ENCODE measurements at regions not wholly inside any gene's neighbourhood (a gene's known extent, or its start where the extent isn't known, plus 50 kb on each side); places are given as distances from the start of the nearest gene placed in this dataset.

DNA sequence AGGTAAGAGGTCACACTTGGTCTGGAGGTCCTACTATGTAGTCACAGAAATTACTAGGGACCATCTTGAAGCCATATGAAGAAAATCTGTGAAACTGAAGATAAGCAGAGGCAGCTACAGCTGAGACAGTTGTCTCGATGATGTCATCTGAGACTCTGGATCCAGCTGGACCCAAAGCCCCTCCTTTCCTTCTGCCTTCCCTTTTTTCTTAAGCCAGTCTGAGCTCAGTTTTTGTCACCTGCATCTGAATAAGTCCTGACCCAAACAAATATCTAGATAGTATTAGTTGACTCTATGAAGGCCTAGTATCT lies 143.3 kb downstream of the ETS2 start:
- ChIA-PET CTCF (no interaction called here), POLR2A (no interaction called here)
- DNase-seq (ENCODE audit: extremely low spot score), result no peak
- TF ChIP-seq, protein P1, sequence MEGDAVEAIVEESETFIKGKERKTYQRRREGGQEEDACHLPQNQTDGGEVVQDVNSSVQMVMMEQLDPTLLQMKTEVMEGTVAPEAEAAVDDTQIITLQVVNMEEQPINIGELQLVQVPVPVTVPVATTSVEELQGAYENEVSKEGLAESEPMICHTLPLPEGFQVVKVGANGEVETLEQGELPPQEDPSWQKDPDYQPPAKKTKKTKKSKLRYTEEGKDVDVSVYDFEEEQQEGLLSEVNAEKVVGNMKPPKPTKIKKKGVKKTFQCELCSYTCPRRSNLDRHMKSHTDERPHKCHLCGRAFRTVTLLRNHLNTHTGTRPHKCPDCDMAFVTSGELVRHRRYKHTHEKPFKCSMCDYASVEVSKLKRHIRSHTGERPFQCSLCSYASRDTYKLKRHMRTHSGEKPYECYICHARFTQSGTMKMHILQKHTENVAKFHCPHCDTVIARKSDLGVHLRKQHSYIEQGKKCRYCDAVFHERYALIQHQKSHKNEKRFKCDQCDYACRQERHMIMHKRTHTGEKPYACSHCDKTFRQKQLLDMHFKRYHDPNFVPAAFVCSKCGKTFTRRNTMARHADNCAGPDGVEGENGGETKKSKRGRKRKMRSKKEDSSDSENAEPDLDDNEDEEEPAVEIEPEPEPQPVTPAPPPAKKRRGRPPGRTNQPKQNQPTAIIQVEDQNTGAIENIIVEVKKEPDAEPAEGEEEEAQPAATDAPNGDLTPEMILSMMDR (IDR thresholded peaks at IDR 0.05; ENCODE audit: control extremely low read depth, extremely low read depth, low read depth, missing control alignments), result no peak

DNA sequence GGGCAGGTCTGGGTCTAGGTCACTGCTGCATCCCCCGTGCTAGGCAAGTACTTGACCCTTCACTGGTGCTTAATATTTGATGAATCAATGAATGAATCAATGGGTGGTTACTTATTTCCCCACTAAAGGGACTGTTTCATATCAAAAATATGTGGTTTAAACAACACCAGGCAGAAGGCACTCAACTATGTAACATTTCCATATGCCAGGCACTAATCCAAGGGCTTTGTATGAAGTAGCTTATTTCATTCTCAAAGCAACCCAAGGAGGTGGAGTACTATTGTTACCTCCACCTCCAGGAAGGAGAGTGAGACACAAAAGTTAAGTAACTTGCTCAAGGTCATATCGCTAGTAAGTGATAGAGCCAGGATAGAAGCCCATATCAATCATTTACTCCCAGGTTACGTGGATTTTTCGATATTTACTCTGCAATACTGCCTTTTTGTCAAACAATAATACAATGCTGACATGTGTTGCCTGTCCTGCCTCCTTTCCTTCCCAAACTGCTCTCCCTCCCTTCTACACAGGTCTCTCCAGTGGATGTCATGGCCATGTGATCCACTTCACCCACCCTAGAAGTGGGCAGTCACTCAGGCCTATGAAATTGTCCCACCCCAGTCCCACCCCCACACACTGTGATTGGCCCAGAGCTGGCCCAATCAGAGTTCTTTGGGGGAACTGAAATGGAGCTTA lies 142.8 kb downstream of the ETS2 start:
- ChIA-PET POLR2A (no interaction called here), CTCF (no interaction called here)
- no peak for DNase-seq (ENCODE audit: extremely low spot score)
- TF ChIP-seq, protein P1 (IDR thresholded peaks at IDR 0.05; ENCODE audit: control extremely low read depth, extremely low read depth, low read depth, missing control alignments), result no peak

DNA sequence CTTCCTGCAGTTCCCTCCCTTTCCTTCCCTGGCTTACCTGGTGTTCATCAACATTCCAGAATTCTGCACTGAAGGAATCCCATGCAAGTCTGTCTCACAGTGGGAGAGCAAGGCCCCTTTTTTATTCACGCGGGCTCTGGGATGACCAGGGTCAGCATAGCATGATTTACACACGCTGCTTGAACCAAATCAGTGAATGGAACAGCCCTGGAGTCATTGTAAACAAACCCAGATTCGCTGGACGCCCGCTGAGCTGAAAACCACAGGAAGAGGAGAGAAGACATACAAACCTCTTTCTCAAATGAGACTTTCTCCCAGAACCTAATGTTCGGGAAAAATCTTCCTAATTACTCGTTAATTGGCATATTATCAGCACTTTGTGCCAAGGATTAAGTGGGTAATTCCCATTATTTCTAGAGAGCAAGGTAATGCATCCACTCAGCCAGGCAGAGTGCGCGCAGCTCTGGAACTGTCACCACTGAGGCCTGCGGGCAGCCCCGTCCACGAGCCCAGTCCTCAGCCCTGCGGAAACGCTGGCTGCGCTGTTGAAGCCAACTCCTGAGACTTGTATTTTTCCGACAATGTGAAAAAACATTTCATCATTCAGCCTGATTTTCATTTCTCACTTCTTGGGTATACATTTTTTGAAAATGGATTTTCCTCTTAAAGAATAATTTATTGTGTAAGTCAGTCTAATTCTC lies 140.0 kb downstream of the ETS2 start:
- POLR2A ChIA-PET, result no interaction called here
- CTCF ChIA-PET, result no interaction called here
- TF ChIP-seq, protein P1 (IDR thresholded peaks at IDR 0.05; ENCODE audit: control extremely low read depth, extremely low read depth, low read depth, missing control alignments), result no peak
- no peak for DNase-seq (ENCODE audit: extremely low spot score)

DNA sequence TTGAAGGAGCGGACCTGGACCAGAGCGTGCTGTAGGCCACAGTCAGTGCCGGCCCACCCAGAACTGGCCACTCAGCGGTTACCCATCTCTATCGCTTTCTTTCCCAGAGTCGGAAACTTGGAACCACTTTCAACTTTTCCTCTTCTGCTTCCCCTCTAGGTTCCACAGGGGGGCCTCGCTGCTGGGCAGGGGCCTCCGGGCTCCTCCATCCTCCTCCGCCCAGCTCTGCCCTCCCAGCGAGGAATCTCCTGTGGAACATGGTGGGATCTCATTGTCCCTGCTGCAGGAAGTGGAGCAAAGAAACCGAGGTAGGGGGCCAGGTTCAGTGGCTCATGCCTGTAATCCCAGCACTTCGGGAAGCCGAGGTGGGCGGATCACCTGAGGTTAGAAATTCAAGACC lies 139.2 kb downstream of the ETS2 start:
- ChIA-PET CTCF (no interaction called here), POLR2A (no interaction called here)
- TF ChIP-seq, protein P1 (IDR thresholded peaks at IDR 0.05; ENCODE audit: control extremely low read depth, extremely low read depth, low read depth, missing control alignments), result no peak
- DNase-seq (ENCODE audit: extremely low spot score), result no peak

DNA sequence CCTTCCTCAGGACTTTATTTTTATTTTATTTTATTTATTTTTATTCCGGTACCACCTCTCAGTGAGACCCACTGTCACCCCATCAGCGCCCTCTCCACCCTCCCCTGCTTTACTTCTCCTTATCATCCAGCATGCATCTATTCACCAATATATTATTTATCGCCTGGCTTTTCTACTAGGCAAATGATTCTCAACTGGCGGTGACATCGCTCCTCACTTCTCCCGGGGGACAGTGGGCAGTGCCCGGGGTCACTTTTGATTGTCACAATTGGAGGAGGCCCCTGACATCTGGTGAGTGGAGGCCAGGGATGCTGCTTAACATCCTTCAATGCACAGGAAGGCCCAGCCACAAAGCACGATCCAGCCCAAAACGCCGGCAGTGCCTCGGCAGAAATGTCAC lies 138.7 kb downstream of the ETS2 start:
- ChIA-PET POLR2A (no interaction called here), CTCF (no interaction called here)
- TF ChIP-seq, protein P1 (IDR thresholded peaks at IDR 0.05; ENCODE audit: control extremely low read depth, extremely low read depth, low read depth, missing control alignments), result no peak
- no peak for DNase-seq (ENCODE audit: extremely low spot score)

DNA sequence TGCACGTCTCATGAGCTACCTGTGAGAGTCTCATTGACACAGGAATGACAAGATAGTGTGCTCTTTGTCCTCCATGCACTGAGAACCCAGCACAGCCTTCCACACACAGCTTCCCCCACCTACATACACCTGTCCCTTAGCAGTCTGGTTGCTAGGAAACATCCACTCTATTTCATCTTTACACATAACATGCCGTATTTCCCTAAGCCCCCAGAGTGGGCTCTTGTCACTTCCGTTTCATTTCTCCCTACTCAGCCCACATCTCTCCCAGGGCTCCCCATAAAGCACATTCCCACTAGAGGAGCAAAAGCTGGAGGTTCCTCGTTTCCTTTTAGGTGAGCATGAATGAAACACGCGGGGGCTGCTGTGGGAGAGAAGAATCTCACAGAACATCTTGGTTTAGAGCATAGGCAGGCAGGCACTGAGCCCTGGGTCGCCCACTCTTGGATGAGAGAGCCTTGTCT lies 137.1 kb downstream of the ETS2 start:
- TF ChIP-seq, protein P1 (IDR thresholded peaks at IDR 0.05; ENCODE audit: control extremely low read depth, extremely low read depth, low read depth, missing control alignments), result no peak
- CTCF ChIA-PET, result interaction anchor here (1.0 kb wide), 1 partner anchor 11 kb away, joined by 3 read pairs; no protein-coding TSS in a partner anchor
- no peak for DNase-seq (ENCODE audit: extremely low spot score)
- POLR2A ChIA-PET, result no interaction called here
